ENCODE measurements at regions not wholly inside any gene's neighbourhood (a gene's known extent, or its start where the extent isn't known, plus 50 kb on each side); places are given as distances from the start of the nearest gene placed in this dataset.

DNA sequence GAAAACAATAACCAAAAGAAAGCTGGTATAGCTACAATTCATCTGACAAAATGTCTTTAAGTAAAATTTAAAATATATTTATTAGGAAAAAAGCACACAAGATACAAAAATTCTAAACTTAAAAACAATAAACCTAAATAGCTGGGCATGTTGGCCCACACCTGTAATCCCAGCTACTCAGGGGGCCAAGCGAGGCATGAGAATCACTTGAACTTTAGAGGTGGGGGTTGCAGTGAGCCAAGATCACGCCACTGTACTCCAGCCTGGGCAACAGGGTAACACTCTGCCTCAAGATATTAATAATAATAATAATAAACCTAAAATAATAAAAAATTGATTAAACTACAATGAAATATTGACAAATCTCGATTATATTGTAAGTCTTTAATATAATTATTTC is 77.8 kb upstream of the PDK4 start:
- no peak overlapping the region for H3K4me3 ChIP-seq (ENCODE audit: low read depth, low read length)
- Mint-ChIP-seq H3K36me3 (ENCODE audit: insufficient read depth, unreplicated experiment) (no peaks in the 10 kb centered on the region), H3K9me3 (ENCODE audit: unreplicated experiment) (no peaks in the 10 kb centered on the region), H3K27me3 (ENCODE audit: insufficient read depth, unreplicated experiment) (peaks cover 11% of the 10 kb centered on the region), H3K27ac (ENCODE audit: unreplicated experiment) (no peak overlapping the region), H3K4me3 (ENCODE audit: unreplicated experiment) (no peak overlapping the region), H3K4me1 (ENCODE audit: low read depth, unreplicated experiment) (peaks cover under 1% of the 10 kb centered on the region)
- H3K27me3 ChIP-seq (replicated peaks; ENCODE audit: control insufficient read depth, insufficient read depth, low read length) = no peaks in the 10 kb centered on the region; the same call in 1 of the 2 replicates
- H3K36me3 ChIP-seq (ENCODE audit: control insufficient read depth, insufficient read depth, low read length) = no peaks in the 10 kb centered on the region
- H3K9me3 ChIP-seq = no peaks in the 10 kb centered on the region
- no peaks in the 10 kb centered on the region for H3K4me1 ChIP-seq
- BruUV-seq (replicated peaks) = no TSS peak
- DNase-seq = no peak
- ChIA-PET CTCF (no interaction called here), POLR2A (no interaction called here)
- intact Hi-C loops (cut with micrococcal nuclease; ENCODE audit: unreplicated experiment) = no loop called here
- TF ChIP-seq, protein P1, sequence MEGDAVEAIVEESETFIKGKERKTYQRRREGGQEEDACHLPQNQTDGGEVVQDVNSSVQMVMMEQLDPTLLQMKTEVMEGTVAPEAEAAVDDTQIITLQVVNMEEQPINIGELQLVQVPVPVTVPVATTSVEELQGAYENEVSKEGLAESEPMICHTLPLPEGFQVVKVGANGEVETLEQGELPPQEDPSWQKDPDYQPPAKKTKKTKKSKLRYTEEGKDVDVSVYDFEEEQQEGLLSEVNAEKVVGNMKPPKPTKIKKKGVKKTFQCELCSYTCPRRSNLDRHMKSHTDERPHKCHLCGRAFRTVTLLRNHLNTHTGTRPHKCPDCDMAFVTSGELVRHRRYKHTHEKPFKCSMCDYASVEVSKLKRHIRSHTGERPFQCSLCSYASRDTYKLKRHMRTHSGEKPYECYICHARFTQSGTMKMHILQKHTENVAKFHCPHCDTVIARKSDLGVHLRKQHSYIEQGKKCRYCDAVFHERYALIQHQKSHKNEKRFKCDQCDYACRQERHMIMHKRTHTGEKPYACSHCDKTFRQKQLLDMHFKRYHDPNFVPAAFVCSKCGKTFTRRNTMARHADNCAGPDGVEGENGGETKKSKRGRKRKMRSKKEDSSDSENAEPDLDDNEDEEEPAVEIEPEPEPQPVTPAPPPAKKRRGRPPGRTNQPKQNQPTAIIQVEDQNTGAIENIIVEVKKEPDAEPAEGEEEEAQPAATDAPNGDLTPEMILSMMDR (IDR thresholded peaks at IDR 0.05; ENCODE audit: insufficient read depth in 1 of 2, low read depth in 1 of 2, low read length in 1 of 2, severe bottlenecking in 1 of 2, unreplicated experiment in 1 of 2) = no peak

DNA sequence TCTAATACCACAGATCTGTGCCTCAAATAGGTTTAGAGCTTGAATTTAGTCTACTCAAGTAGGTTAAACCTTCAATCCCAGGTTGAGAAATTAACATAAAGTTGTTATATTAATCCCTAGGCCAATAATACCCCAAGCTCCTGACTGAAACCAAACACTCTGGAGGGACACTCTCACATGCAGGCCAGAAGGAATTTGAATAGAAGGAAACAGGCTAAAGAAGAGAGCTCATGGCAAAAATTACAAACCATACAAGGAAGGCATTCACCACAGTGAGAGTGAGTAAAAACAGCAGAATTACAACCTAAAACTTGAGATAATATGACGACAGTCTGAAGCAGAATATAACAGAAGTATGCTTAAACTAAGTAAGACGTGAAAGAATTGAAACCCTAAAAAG is 76.1 kb upstream of the PDK4 start:
- peaks cover 11% of the 10 kb centered on the region for H3K27me3 Mint-ChIP-seq (ENCODE audit: insufficient read depth, unreplicated experiment)
- TF ChIP-seq, protein P1 (IDR thresholded peaks at IDR 0.05; ENCODE audit: insufficient read depth in 1 of 2, low read depth in 1 of 2, low read length in 1 of 2, severe bottlenecking in 1 of 2, unreplicated experiment in 1 of 2) = no peak
- H3K27me3 ChIP-seq (replicated peaks; ENCODE audit: control insufficient read depth, insufficient read depth, low read length) = no peaks in the 10 kb centered on the region
- no peak overlapping the region for H3K4me3 Mint-ChIP-seq (ENCODE audit: unreplicated experiment)
- H3K9me3 Mint-ChIP-seq (ENCODE audit: unreplicated experiment) = no peaks in the 10 kb centered on the region
- CTCF ChIA-PET = no interaction called here
- H3K4me3 ChIP-seq (ENCODE audit: low read depth, low read length) = no peak overlapping the region
- POLR2A ChIA-PET = no interaction called here
- intact Hi-C loops (cut with micrococcal nuclease; ENCODE audit: unreplicated experiment) = no loop called here
- no peaks in the 10 kb centered on the region for H3K4me1 Mint-ChIP-seq (ENCODE audit: low read depth, unreplicated experiment)
- no peak overlapping the region for H3K27ac Mint-ChIP-seq (ENCODE audit: unreplicated experiment)
- no peaks in the 10 kb centered on the region for H3K36me3 ChIP-seq (ENCODE audit: control insufficient read depth, insufficient read depth, low read length)
- no peaks in the 10 kb centered on the region for H3K9me3 ChIP-seq
- BruUV-seq (replicated peaks) = no TSS peak
- no peaks in the 10 kb centered on the region for H3K36me3 Mint-ChIP-seq (ENCODE audit: insufficient read depth, unreplicated experiment)
- DNase-seq = no peak
- no peaks in the 10 kb centered on the region for H3K4me1 ChIP-seq

DNA sequence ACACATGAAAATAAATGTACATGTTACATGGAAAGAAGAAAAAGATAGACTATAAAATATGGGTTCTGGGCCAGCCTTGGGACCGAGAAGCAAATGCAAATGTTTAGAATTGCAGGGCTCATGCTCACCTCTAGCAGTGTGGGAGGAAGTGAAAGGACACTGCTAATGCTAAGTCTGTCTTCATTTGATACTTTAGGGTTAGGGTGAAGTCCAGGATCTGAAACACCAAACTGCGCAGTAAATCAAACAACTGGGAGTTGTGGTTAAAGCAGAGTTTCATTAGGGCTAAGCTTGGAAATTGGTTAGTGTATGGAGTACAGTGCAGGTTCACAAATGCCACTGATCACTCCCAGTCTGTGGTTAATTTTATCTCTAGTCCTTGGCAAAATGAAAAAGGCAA is 73.2 kb upstream of the PDK4 start:
- BruUV-seq (replicated peaks) = no TSS peak
- Histone ChIP-seq H3K9me3 (no peaks in the 10 kb centered on the region), H3K4me1 (peaks cover 6% of the 10 kb centered on the region; the same call in 1 of the 2 replicates), H3K36me3 (ENCODE audit: control insufficient read depth, insufficient read depth, low read length) (no peaks in the 10 kb centered on the region), H3K27me3 (replicated peaks; ENCODE audit: control insufficient read depth, insufficient read depth, low read length) (no peaks in the 10 kb centered on the region), H3K4me3 (ENCODE audit: low read depth, low read length) (no peak overlapping the region)
- Mint-ChIP-seq H3K4me3 (ENCODE audit: unreplicated experiment) (no peak overlapping the region), H3K27ac (ENCODE audit: unreplicated experiment) (no peak overlapping the region), H3K4me1 (ENCODE audit: low read depth, unreplicated experiment) (no peaks in the 10 kb centered on the region), H3K9me3 (ENCODE audit: unreplicated experiment) (no peaks in the 10 kb centered on the region), H3K36me3 (ENCODE audit: insufficient read depth, unreplicated experiment) (no peaks in the 10 kb centered on the region), H3K27me3 (ENCODE audit: insufficient read depth, unreplicated experiment) (peaks cover 8% of the 10 kb centered on the region)
- TF ChIP-seq, protein P1 (IDR thresholded peaks at IDR 0.05; ENCODE audit: insufficient read depth in 1 of 2, low read depth in 1 of 2, low read length in 1 of 2, severe bottlenecking in 1 of 2, unreplicated experiment in 1 of 2) = no peak
- CTCF ChIA-PET = no interaction called here
- POLR2A ChIA-PET = no interaction called here
- DNase-seq = no peak
- intact Hi-C loops (cut with micrococcal nuclease; ENCODE audit: unreplicated experiment) = no loop called here
